22Rv1 (cell line): ENCODE measurements at regions not wholly inside any gene's neighbourhood (a gene's known extent, or its start where the extent isn't known, plus 50 kb on each side); places are given as distances from the start of the nearest gene placed in this dataset.

ENCODE experiments used
- CTCF ChIP-seq: fragments of 450-650 bp; IDR thresholded peaks from 2 replicates; pipeline ENCODE4 v1.5.1; 2017; ENCODE audit warnings: mild to moderate bottlenecking
- ZFX ChIP-seq: fragments of 450-650 bp; IDR thresholded peaks from 2 replicates; pipeline ENCODE4 v1.6.1; 2017; ENCODE audit warnings: antibody characterized with exemption, borderline replicate concordance

GRCh38 chr16:62711797-62712196 lies 675.6 kb upstream of the CDH8 start:
- TF ChIP-seq CTCF (peak; percentile 20; the same call in 1 of the 2 replicates), ZFX (no peak)
